ENCODE measurements at regions not wholly inside any gene's neighbourhood (a gene's known extent, or its start where the extent isn't known, plus 50 kb on each side); places are given as distances from the start of the nearest gene placed in this dataset.
"Not testable (repeated sequence)": the region's sequence is repeated elsewhere in the genome, so short reads cannot be mapped to it uniquely, and the experiment has no call there.

GRCh38 chr9:42850896-42851693 is 667.6 kb downstream of the SPATA31A6 start:
- not testable (repeated sequence) for TF ChIP-seq CTCF, POLR2A (IDR thresholded peaks at IDR 0.05)
